ENCODE measurements at regions not wholly inside any gene's neighbourhood (a gene's known extent, or its start where the extent isn't known, plus 50 kb on each side); places are given as distances from the start of the nearest gene placed in this dataset.

GRCh38 chr4:100302061-100303026, 112.1 kb upstream of the DDIT4L start:
- intact Hi-C loops (cut with DNase I), result no loop called here
- Histone ChIP-seq H3K27me3 (no peaks in the 10 kb centered on the region), H3K9me3 (no peaks in the 10 kb centered on the region), H3K36me3 (no peaks in the 10 kb centered on the region), H3K4me1 (ENCODE audit: insufficient read depth) (peaks cover 10% of the 10 kb centered on the region), H3K27ac (peak overlapping the region in 1 of 2 donors; percentile 31), H3K4me3 (no peak overlapping the region)
- TF ChIP-seq EP300 (IDR thresholded peaks at IDR 0.05) (no peak), POLR2A (IDR thresholded peaks at IDR 0.05) (no peak)
- no peak for DNase-seq
- 78 to 80% (median 80%) methylated on average over 9 of the region's 9 CpGs for WGBS, 3 donors

GRCh38 chr4:100299046-100299840, 109.0 kb upstream of the DDIT4L start:
- Histone ChIP-seq H3K27ac (peak overlapping the region in 1 of 2 donors; percentile 73), H3K9me3 (no peaks in the 10 kb centered on the region), H3K27me3 (no peaks in the 10 kb centered on the region), H3K4me1 (ENCODE audit: insufficient read depth) (peaks cover 10% of the 10 kb centered on the region), H3K36me3 (no peaks in the 10 kb centered on the region), H3K4me3 (no peak overlapping the region)
- DNase-seq, result peak in 4 of 5 donors; percentile 23 to 57 (median 35)
- TF ChIP-seq, protein P1, sequence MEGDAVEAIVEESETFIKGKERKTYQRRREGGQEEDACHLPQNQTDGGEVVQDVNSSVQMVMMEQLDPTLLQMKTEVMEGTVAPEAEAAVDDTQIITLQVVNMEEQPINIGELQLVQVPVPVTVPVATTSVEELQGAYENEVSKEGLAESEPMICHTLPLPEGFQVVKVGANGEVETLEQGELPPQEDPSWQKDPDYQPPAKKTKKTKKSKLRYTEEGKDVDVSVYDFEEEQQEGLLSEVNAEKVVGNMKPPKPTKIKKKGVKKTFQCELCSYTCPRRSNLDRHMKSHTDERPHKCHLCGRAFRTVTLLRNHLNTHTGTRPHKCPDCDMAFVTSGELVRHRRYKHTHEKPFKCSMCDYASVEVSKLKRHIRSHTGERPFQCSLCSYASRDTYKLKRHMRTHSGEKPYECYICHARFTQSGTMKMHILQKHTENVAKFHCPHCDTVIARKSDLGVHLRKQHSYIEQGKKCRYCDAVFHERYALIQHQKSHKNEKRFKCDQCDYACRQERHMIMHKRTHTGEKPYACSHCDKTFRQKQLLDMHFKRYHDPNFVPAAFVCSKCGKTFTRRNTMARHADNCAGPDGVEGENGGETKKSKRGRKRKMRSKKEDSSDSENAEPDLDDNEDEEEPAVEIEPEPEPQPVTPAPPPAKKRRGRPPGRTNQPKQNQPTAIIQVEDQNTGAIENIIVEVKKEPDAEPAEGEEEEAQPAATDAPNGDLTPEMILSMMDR (IDR thresholded peaks at IDR 0.05), result no peak
- TF ChIP-seq EP300 (IDR thresholded peaks at IDR 0.05), result no peak
- no peak for TF ChIP-seq POLR2A (IDR thresholded peaks at IDR 0.05)
- intact Hi-C loops (cut with DNase I), result no loop called here
- WGBS, 3 donors, result 3 to 27% (median 13%) methylated on average over 2 of the region's 2 CpGs

DNA sequence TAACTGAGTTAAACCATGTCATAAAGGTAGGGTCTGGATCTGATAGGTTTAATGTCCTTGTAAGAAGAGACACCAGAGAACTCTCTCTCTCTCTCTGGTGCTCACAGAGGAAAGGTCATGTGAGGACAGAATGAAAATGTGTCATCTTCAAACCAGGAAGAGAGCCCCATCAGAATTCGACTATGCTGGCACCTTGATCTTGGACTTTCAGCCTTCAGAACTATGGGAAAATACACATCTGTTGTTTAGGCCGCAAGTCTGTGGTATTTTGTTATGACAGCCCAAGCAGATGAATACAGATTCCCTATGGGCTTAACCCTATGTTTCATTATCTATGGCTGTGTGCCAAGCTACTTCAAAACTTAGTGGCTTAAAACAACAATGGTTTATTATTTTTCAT, 105.5 kb upstream of the DDIT4L start:
- TF ChIP-seq EP300 (IDR thresholded peaks at IDR 0.05) (no peak), POLR2A (IDR thresholded peaks at IDR 0.05) (no peak)
- TF ChIP-seq, protein P1 (IDR thresholded peaks at IDR 0.05), result no peak
- no peaks in the 10 kb centered on the region for H3K9me3 ChIP-seq
- WGBS, 3 donors, result 49 to 58% (median 50%) methylated on average over 2 of the region's 2 CpGs
- no peak overlapping the region for H3K27ac ChIP-seq
- intact Hi-C loops (cut with DNase I), result no loop called here
- no peaks in the 10 kb centered on the region for H3K27me3 ChIP-seq
- peaks cover 6% of the 10 kb centered on the region for H3K4me1 ChIP-seq (ENCODE audit: insufficient read depth)
- DNase-seq, result no peak
- H3K36me3 ChIP-seq, result no peaks in the 10 kb centered on the region
- H3K4me3 ChIP-seq, result no peak overlapping the region

DNA sequence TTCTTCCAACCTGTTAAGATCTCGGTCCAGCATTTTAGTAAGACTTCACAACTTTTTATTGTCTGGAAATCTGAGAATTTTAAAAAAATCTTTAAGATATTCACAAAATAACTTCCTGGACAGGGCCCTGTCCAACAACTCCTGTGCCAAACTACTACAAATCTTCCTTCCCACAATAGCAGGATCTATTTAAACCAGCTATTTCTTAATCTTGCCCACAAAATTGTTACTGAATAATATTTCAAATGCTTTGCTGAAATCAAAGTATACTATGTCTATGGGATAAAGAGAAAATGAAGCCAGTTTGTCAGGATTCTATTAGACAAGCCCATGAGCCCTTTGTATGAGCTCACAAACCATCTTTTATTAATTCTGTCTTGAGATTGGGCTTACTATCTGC, 104.1 kb upstream of the DDIT4L start:
- TF ChIP-seq EP300 (IDR thresholded peaks at IDR 0.05) (no peak), POLR2A (IDR thresholded peaks at IDR 0.05) (no peak)
- TF ChIP-seq, protein P1 (IDR thresholded peaks at IDR 0.05), result no peak
- WGBS, 3 donors, result 59 to 74% (median 69%) methylated on average over 1 of the region's 1 CpG
- H3K27me3 ChIP-seq, result no peaks in the 10 kb centered on the region
- no peak overlapping the region for H3K27ac ChIP-seq
- peaks cover 3% of the 10 kb centered on the region for H3K4me1 ChIP-seq (ENCODE audit: insufficient read depth)
- intact Hi-C loops (cut with DNase I), result no loop called here
- no peak for DNase-seq
- no peaks in the 10 kb centered on the region for H3K36me3 ChIP-seq
- H3K4me3 ChIP-seq, result no peak overlapping the region
- H3K9me3 ChIP-seq, result no peaks in the 10 kb centered on the region

All from ovary (tissue), 7 donors.